ENCODE measurements at regions not wholly inside any gene's neighbourhood (a gene's known extent, or its start where the extent isn't known, plus 50 kb on each side); places are given as distances from the start of the nearest gene placed in this dataset.

DNA sequence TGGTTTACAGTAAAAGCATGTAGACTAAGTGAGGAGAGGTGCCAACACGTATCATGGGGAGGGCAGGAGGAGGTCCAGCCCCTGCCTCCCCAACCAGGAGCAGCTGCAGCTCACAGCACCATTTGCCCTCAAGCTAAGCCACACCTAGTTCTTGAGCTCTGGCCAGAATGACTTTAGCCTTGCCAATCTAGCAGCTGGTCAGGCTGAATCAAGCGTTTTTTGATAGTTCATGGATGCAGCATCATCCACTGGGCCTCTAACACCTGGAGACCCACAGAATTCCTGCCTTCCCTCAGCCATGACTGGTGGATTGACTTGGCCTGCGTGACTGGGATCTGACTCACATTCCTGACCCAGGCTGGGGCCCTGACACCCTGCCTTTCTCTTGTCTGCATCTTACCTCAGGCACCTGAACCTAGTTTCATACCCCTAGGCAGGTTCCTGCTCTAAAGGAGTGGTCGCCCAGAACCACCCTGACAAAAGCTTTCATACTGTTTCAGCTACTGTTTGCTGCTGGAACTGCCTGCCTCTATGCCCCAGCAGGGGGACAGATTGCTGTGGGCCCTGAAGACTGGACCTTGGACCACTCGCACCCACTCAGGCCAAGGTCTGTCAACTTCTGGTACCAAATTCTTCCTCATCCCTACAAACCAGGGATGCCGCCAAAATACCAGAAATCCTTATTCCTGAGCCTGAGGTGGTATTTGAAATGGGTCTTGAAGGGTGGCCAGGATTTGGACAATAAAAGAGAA is 122.3 kb downstream of the QRSL1 start (continued):
- no peak for TF ChIP-seq FOS (IDR thresholded peaks at IDR 0.05; ENCODE audit: borderline replicate concordance, extremely low read depth, insufficient read length)
- TF ChIP-seq, protein P1, sequence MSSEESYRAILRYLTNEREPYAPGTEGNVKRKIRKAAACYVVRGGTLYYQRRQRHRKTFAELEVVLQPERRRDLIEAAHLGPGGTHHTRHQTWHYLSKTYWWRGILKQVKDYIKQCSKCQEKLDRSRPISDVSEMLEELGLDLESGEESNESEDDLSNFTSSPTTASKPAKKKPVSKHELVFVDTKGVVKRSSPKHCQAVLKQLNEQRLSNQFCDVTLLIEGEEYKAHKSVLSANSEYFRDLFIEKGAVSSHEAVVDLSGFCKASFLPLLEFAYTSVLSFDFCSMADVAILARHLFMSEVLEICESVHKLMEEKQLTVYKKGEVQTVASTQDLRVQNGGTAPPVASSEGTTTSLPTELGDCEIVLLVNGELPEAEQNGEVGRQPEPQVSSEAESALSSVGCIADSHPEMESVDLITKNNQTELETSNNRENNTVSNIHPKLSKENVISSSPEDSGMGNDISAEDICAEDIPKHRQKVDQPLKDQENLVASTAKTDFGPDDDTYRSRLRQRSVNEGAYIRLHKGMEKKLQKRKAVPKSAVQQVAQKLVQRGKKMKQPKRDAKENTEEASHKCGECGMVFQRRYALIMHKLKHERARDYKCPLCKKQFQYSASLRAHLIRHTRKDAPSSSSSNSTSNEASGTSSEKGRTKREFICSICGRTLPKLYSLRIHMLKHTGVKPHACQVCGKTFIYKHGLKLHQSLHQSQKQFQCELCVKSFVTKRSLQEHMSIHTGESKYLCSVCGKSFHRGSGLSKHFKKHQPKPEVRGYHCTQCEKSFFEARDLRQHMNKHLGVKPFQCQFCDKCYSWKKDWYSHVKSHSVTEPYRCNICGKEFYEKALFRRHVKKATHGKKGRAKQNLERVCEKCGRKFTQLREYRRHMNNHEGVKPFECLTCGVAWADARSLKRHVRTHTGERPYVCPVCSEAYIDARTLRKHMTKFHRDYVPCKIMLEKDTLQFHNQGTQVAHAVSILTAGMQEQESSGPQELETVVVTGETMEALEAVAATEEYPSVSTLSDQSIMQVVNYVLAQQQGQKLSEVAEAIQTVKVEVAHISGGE (CRISPR knock-in tag; IDR thresholded peaks at IDR 0.05), result no peak
- no peak for TF ChIP-seq KDM1A (IDR thresholded peaks at IDR 0.05; ENCODE audit: borderline replicate concordance)
- no peak for TF ChIP-seq POU2F2 (IDR thresholded peaks at IDR 0.05; ENCODE audit: borderline replicate concordance, low read depth, low read length)
- no peak for TF ChIP-seq MEF2B (IDR thresholded peaks at IDR 0.05; ENCODE audit: partially characterized antibody, poor library complexity, severe bottlenecking)

DNA sequence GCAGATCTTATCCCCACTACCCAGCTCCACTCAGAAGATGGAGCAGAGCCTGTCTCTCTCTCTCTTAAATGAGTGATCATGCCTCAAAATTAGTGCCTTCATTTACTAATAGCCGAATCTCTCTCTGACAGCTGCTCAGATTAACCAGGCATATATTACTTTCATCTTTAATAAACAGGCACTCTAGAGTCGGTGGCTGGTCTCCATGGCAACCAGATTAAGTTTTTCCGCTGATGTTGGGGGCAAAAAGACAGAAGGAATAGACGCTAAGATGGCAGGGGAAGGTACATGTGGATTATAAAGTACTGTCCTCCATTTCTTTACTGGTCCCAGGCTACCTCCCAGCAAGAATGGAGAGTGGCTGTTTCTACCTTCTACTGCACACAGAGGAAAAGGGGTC is 121.6 kb downstream of the QRSL1 start:
- in situ Hi-C loops (cut with MboI) (no loop called here), intact Hi-C loops (cut with micrococcal nuclease; ENCODE audit: unreplicated experiment) (no loop called here)
- H3K4me3 ChIP-seq, result no peak overlapping the region
- no peak overlapping the region for H3K4me2 ChIP-seq (ENCODE audit: control insufficient read depth, insufficient read depth)
- no peak overlapping the region for H3K9ac ChIP-seq (ENCODE audit: control insufficient read depth, insufficient read depth, low read length)
- SMC1A ChIA-PET (ENCODE audit: uncharacterized antibody, unreplicated experiment), result no interaction called here
- H4K20me1 ChIP-seq (ENCODE audit: control insufficient read depth, insufficient read depth), result no peaks in the 10 kb centered on the region
- no peaks in the 10 kb centered on the region for H3K36me3 ChIP-seq (ENCODE audit: control insufficient read depth in 2 of 2, insufficient read depth in 2 of 2, low read length in 1 of 2)
- H3K27me3 ChIP-seq (replicated peaks in 1 of 2; ENCODE audit: control insufficient read depth in 2 of 2, insufficient read depth in 2 of 2, low read length in 1 of 2), result no peaks in the 10 kb centered on the region
- H3K9me3 ChIP-seq (replicated peaks; ENCODE audit: control insufficient read depth, insufficient read depth, low read length), result no peaks in the 10 kb centered on the region
- no peaks in the 10 kb centered on the region for H3K4me1 ChIP-seq (ENCODE audit: control insufficient read depth, insufficient read depth, low read length)
- no peak overlapping the region for H2AFZ ChIP-seq (ENCODE audit: control insufficient read depth, low read depth, low read length)
- DNase-seq (ENCODE audit: low read depth, low spot score) (no peak), ATAC-seq (no peak), FAIRE-seq (no peak)
- CTCF ChIA-PET, result no interaction called here
- POLR2A ChIA-PET, result no interaction called here
- RAD21 ChIA-PET (ENCODE audit: unreplicated experiment), result no interaction called here
- no TSS peak for BruUV-seq (replicated peaks)
- 32% methylated on average over 4 of the region's 4 CpGs for WGBS (ENCODE audit: insufficient coverage, insufficient replicate concordance, low lambda C conversion rate, missing lambda C conversion rate)
- H3K79me2 ChIP-seq (ENCODE audit: control insufficient read depth, insufficient read depth, low read length), result no peaks in the 10 kb centered on the region
- no peak overlapping the region for H3K27ac ChIP-seq (ENCODE audit: control insufficient read depth, insufficient read depth)
- TF ChIP-seq HDGF (IDR thresholded peaks at IDR 0.05) (no peak), HDAC6 (IDR thresholded peaks at IDR 0.05; ENCODE audit: unreplicated experiment) (no peak), POLR2AphosphoS5 (IDR thresholded peaks at IDR 0.05; ENCODE audit: low read length) (no peak), KLF5 (IDR thresholded peaks at IDR 0.05; ENCODE audit: partially characterized antibody) (no peak), NBN (IDR thresholded peaks at IDR 0.05) (no peak), FOXK2 (IDR thresholded peaks at IDR 0.05) (no peak), SP1 (IDR thresholded peaks at IDR 0.05; ENCODE audit: low read depth, low read length) (no peak), ASH2L (IDR thresholded peaks at IDR 0.05; ENCODE audit: borderline replicate concordance, low read depth) (no peak), SUPT20H (IDR thresholded peaks at IDR 0.05; ENCODE audit: borderline replicate concordance, control insufficient read depth, low read depth, low read length) (no peak)
- TF ChIP-seq, protein P1 (CRISPR knock-in tag; IDR thresholded peaks at IDR 0.05), result no peak
- TF ChIP-seq, protein P2, sequence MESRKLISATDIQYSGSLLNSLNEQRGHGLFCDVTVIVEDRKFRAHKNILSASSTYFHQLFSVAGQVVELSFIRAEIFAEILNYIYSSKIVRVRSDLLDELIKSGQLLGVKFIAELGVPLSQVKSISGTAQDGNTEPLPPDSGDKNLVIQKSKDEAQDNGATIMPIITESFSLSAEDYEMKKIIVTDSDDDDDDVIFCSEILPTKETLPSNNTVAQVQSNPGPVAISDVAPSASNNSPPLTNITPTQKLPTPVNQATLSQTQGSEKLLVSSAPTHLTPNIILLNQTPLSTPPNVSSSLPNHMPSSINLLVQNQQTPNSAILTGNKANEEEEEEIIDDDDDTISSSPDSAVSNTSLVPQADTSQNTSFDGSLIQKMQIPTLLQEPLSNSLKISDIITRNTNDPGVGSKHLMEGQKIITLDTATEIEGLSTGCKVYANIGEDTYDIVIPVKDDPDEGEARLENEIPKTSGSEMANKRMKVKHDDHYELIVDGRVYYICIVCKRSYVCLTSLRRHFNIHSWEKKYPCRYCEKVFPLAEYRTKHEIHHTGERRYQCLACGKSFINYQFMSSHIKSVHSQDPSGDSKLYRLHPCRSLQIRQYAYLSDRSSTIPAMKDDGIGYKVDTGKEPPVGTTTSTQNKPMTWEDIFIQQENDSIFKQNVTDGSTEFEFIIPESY (IDR thresholded peaks at IDR 0.05), result no peak
